Stimulated activated CD4-positive, alpha-beta T cell treated with anti-CD3 and anti-CD28 coated beads, TNF-alpha, amount 100 ng/mL, for 4 hours (primary cell): ENCODE measurements at regions not wholly inside any gene's neighbourhood (a gene's known extent, or its start where the extent isn't known, plus 50 kb on each side); places are given as distances from the start of the nearest gene placed in this dataset.

ENCODE experiments used
- DNase-seq, 3 experiments: peaks; one replicate each; pipeline ENCODE4 v3.0.0-alpha.2; 2020; ENCODE audit warnings: low read depth in 3 of 3

GRCh38 chr2:128726236-128726635 is 407.6 kb upstream of the HS6ST1 start:
- no peak for DNase-seq

- no peak for DNase-seq
These were observed 408.2 kb upstream of the HS6ST1 start for GRCh38 chr2:128726911-128727310.

DNA sequence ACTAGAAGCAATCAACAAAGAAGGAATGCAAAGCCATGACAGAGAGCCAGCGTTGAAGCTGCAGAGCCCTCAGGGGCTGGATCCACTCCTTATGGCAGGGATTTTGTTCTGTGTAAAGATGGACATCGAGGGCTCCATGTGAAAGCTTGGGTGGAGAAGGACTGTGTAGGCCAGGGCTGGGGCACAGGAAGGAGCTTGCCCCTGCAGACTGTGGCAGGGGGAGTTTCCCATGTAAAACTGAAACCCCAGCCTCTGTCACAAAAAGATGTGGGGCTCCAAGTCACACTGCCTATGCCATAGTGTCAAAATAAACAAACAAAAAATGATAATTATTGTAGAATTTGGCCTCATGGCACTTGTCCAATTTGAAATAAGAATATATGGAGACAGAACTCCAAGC is 408.7 kb upstream of the HS6ST1 start:
- DNase-seq = no peak

- no peak for DNase-seq
These were observed 409.2 kb upstream of the HS6ST1 start for GRCh38 chr2:128727914-128728313.

DNA sequence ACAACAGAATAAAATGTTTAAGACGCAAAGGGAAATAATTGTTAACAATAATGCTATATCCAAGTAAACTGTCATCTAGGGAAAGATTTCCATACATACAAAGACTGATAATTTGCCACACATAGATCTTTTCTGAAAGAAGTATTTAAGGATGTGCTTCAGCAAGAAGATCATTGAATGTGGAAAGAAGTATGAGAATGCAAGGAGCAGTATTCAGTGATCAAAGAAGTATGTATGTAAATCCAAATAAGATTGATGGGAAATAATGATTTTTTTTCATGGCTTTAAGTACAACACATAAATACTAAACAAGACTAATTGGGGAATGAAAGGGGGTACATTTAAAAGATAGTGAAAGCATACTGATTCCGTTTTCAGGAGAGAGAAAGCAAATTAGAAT is 410.4 kb upstream of the HS6ST1 start:
- DNase-seq = no peak

- DNase-seq = no peak
These were observed 413.5 kb upstream of the HS6ST1 start for GRCh38 chr2:128731994-128732650.

DNA sequence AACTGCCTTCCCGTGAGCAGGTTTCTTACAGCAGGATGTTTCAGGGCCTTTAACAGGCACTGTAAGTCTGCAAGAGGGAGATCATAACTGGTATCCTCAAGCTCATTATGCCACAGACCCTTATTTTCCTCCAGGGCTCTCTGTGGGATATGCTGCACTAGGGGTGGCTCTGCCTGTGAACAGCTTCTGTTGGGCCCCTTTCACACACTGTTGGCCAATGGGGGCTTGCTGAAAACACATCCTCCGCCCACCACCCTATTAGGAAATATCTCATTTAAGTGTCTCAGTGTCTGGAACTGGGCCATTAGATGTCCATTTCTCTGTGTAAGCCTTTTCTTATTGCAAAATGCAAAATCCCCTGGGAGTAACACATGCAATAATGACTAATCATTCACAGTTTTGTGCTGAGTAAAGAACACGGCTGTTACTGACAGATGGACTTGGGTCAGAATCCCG is 414.3 kb upstream of the HS6ST1 start:
- DNase-seq = no peak

- no peak for DNase-seq
These were observed 414.8 kb upstream of the HS6ST1 start for GRCh38 chr2:128733450-128733849.

- no peak for DNase-seq
These were observed 416.0 kb upstream of the HS6ST1 start for GRCh38 chr2:128734521-128735295.

DNA sequence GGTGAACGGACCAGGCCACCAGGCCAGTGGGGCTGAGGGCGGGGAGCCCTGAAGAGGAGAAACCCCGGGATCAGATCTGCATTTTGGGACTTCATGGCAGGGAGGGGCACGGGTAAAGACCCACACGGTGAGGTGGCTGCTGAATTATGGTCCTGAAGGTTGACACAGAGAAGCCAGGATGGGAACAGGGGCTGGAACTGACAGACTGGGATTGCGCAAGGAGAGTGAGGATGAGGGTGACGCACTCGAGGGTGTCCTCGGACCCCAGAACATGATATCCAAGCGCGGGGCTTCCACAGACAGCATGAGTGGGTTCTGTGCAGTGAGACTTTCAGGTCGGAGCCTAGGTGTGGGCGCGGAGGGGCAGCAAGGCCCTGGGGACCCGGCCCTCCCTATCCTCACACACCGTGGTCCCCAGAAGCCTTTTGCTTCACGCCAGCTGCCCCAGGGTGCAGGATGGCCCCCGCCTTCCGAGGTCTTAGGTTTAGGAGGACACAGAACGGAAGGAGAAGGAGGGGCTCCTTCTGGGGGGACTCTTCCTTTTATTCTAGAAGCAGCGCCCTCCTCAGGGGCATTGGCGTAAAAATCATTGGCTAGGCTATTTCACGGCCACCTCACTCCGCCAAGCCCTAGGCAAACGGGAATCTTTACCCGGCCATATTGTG is 416.8 kb upstream of the HS6ST1 start:
- DNase-seq = no peak

GRCh38 chr2:128736046-128736688 is 417.5 kb upstream of the HS6ST1 start:
- no peak for DNase-seq

DNA sequence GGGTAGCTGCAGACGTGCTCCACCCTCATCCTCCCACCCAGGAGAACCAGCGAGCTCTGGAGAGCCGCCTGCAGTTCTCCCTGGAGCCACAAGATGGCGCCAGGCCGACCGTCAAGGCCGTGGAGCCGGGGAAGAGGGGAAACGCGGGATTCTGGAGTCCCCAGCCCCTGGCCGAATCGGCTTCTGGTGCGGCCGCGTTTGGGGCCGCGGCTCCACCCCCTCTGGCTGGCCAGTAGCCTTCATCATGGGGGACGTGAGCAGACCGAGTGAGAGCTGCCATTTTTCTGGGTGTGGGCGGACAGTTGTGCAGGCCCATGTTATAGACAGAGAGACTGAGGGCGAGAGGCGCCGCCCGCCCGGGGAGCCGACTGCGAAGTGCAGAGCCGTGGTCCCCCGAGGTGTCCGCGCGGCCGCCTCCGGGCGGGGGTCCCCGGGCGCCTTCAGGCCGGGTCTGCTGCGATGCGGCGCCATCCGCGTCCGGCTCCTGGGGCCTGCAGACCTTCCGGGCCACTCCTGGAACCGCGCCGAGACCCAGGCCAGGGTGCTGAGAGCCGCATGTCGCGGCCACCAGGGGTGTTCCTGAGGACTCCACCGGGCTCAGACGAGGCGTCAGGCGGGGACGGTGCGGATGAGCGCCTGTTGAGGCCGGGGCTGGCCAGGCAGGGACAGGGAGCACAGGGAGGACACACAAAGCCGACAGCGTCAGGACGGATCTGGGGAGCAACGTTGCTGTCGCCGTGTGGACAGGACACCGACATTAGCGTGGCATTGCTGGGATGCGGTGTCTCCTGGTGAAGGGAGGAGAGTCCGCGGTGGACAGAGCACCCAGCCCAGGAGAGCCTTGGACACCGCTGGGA is 418.2 kb upstream of the HS6ST1 start:
- DNase-seq = peak in 1 of 3 experiments; percentile 23

GRCh38 chr2:128737546-128737826 is 418.8 kb upstream of the HS6ST1 start:
- DNase-seq = no peak

GRCh38 chr2:128738446-128739110 is 419.9 kb upstream of the HS6ST1 start:
- no peak for DNase-seq

GRCh38 chr2:128742467-128742866 is 423.8 kb upstream of the HS6ST1 start:
- DNase-seq = no peak

DNA sequence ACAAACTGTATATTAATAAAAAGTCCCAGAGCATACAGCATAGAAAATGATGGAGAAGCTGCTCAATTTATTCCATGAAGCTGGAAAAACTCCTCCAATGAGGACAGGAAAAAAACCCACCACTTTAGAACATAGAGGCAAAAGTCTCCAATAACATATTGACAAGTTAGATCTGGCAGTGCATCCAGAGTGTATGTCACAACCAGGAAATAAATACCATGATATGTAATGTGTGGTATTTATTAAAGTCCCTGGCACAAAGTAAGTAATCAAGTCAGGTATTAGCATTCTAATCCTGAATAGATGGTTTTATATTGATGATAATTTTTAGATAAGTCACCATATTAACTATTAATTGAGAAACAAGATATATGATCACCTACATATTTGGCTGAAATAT is 427.3 kb upstream of the HS6ST1 start:
- DNase-seq = no peak

GRCh38 chr2:128746356-128746755 is 427.7 kb upstream of the HS6ST1 start:
- no peak for DNase-seq

GRCh38 chr2:128748336-128748735 is 429.7 kb upstream of the HS6ST1 start:
- no peak for DNase-seq

- DNase-seq = no peak
These were observed 430.4 kb upstream of the HS6ST1 start for GRCh38 chr2:128748835-128749605.
